ENCODE measurements at regions not wholly inside any gene's neighbourhood (a gene's known extent, or its start where the extent isn't known, plus 50 kb on each side); places are given as distances from the start of the nearest gene placed in this dataset.

DNA sequence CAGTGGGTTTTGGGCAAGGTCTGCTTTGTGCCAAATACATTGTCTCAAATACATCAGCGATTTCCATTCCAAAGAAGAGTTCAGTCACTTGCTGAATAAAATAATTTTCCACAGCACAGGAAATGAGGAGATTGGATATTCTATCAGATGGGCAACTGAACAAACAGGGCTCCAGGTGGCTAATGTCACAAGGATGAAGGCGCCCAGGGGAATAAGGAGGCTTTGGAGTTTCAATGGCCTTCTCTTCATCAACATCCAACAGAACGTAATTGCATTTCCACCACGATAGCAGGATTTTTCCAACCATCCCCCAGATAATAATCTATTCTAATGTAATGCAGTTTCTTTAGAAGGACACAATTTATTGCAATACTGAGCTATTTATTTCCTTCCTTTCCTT is 104.7 kb upstream of the KLHL13 start:
- no peak for TF ChIP-seq EP300 (IDR thresholded peaks at IDR 0.05)
- TF ChIP-seq, protein P1, sequence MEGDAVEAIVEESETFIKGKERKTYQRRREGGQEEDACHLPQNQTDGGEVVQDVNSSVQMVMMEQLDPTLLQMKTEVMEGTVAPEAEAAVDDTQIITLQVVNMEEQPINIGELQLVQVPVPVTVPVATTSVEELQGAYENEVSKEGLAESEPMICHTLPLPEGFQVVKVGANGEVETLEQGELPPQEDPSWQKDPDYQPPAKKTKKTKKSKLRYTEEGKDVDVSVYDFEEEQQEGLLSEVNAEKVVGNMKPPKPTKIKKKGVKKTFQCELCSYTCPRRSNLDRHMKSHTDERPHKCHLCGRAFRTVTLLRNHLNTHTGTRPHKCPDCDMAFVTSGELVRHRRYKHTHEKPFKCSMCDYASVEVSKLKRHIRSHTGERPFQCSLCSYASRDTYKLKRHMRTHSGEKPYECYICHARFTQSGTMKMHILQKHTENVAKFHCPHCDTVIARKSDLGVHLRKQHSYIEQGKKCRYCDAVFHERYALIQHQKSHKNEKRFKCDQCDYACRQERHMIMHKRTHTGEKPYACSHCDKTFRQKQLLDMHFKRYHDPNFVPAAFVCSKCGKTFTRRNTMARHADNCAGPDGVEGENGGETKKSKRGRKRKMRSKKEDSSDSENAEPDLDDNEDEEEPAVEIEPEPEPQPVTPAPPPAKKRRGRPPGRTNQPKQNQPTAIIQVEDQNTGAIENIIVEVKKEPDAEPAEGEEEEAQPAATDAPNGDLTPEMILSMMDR (IDR thresholded peaks at IDR 0.05), result no peak
- TF ChIP-seq POLR2A (IDR thresholded peaks at IDR 0.05), result no peak
- Histone ChIP-seq H3K27ac (no peak overlapping the region), H3K4me3 (no peak overlapping the region), H3K27me3 (no peaks in the 10 kb centered on the region), H3K36me3 (no peaks in the 10 kb centered on the region), H3K4me1 (ENCODE audit: insufficient read depth) (no peaks in the 10 kb centered on the region), H3K9me3 (no peaks in the 10 kb centered on the region)
- intact Hi-C loops (cut with DNase I), result no loop called here
- DNase-seq, result no peak
- WGBS, 3 donors, result 61 to 62% (median 62%) methylated on average over 4 of the region's 4 CpGs

DNA sequence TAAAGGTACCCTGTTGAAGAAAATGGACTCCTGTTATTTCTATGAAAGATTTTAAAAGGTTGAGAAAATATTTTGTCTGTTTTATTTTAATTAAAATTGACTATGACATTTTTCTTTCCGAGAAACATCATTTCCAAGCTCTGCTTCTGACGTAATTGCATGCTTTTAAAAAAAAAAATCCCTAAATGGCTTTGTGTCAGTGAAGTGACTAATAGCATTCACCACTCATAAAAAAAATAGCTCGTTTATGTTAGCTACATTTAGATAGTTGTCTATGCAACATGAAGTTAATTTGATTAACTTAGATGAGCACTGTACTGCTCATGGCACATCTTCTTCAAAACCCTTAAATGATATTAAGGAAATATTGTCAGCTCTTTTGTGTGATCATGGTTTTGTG is 105.1 kb upstream of the KLHL13 start:
- Histone ChIP-seq H3K9me3 (no peaks in the 10 kb centered on the region), H3K4me1 (ENCODE audit: insufficient read depth) (no peaks in the 10 kb centered on the region), H3K27me3 (no peaks in the 10 kb centered on the region), H3K27ac (no peak overlapping the region), H3K36me3 (no peaks in the 10 kb centered on the region), H3K4me3 (no peak overlapping the region)
- DNase-seq, result no peak
- TF ChIP-seq POLR2A (IDR thresholded peaks at IDR 0.05) (no peak), EP300 (IDR thresholded peaks at IDR 0.05) (no peak)
- TF ChIP-seq, protein P1 (IDR thresholded peaks at IDR 0.05), result no peak
- WGBS, 3 donors, result 43 to 55% (median 45%) methylated on average over 3 of the region's 3 CpGs
- intact Hi-C loops (cut with DNase I), result no loop called here

DNA sequence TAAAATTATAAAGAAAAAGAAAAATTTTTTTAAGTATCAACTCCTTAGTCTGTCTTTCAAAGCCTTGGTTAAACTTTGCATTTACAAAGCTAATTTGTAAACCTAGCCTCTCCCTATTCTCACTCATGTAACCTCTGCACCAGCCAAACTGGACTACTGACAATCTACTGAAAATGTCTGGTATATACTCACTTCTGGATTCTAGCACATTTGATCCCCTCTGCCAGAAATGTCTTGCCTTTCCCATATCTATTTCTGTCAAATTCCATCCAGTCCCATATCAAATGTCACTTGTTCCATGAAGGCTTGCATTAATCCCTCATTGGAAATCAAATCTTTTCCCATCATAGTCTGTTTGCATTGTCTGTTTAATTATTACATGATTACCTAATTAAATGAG is 105.8 kb upstream of the KLHL13 start:
- Histone ChIP-seq H3K9me3 (no peaks in the 10 kb centered on the region), H3K4me1 (ENCODE audit: insufficient read depth) (no peaks in the 10 kb centered on the region), H3K27me3 (no peaks in the 10 kb centered on the region), H3K4me3 (no peak overlapping the region), H3K36me3 (no peaks in the 10 kb centered on the region), H3K27ac (no peak overlapping the region)
- no peak for DNase-seq
- TF ChIP-seq, protein P1 (IDR thresholded peaks at IDR 0.05), result no peak
- no peak for TF ChIP-seq POLR2A (IDR thresholded peaks at IDR 0.05)
- no peak for TF ChIP-seq EP300 (IDR thresholded peaks at IDR 0.05)
- intact Hi-C loops (cut with DNase I), result no loop called here

DNA sequence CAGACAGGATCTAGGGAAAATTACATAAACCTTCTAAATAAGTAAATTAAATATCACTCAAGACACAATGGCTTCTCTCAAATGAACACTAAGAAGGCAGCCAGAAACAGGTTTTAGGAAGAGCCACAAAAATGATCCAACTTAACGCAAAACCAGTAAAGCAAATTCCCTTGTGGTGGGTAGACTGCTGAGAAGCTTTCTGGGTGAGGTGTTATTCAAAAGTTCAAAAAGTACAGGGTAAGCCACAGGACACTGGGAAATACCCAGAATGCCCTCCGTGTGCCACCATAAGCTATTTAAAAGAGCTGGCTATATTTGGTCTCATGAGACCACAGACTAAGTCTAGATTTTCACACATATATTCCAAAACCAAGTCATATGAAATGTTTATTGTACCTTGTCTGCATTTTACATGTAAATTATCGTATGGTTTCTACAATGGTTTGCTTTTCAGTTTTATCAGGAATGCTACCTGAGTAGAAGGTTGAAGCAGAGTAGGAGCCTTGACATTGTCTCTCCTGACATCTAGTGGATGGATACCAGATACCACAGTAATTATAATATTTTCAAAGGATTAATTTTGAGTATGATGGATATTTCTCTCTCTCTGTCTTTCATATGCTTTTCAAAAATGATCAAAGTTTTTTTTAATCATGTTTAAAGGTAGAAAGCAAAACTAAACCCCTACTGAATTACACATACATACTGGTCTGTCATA is 109.3 kb upstream of the KLHL13 start:
- Histone ChIP-seq H3K27me3 (no peaks in the 10 kb centered on the region), H3K4me3 (no peak overlapping the region), H3K27ac (no peak overlapping the region), H3K36me3 (no peaks in the 10 kb centered on the region), H3K4me1 (ENCODE audit: insufficient read depth) (no peaks in the 10 kb centered on the region), H3K9me3 (no peaks in the 10 kb centered on the region)
- DNase-seq, result no peak
- intact Hi-C loops (cut with DNase I), result no loop called here
- 49 to 61% (median 59%) methylated on average over 3 of the region's 3 CpGs for WGBS, 3 donors
- no peak for TF ChIP-seq POLR2A (IDR thresholded peaks at IDR 0.05)
- no peak for TF ChIP-seq EP300 (IDR thresholded peaks at IDR 0.05)
- TF ChIP-seq, protein P1 (IDR thresholded peaks at IDR 0.05), result no peak

Data from ovary (tissue), 7 donors.